HL-60 (cell line): ENCODE measurements at regions not wholly inside any gene's neighbourhood (a gene's known extent, or its start where the extent isn't known, plus 50 kb on each side); places are given as distances from the start of the nearest gene placed in this dataset.

Experiments used
- CTCF ChIP-seq: IDR thresholded peaks from one replicate; pipeline ENCODE4 v1.5.1; 2011; ENCODE audit warnings: low read length, control low read depth, inconsistent platforms; ENCODE audit not compliant: insufficient read depth
- POLR2AphosphoS5 ChIP-seq: IDR thresholded peaks from 2 replicates; pipeline ENCODE4 v1.6.1; 2012; ENCODE audit warnings: low read depth

- no peak for TF ChIP-seq CTCF
- TF ChIP-seq POLR2AphosphoS5: no peak
Measured at GRCh38 chr12:25835385-25835784, 123.1 kb upstream of the RASSF8 start.
